K562 (cell line): ENCODE measurements at regions not wholly inside any gene's neighbourhood (a gene's known extent, or its start where the extent isn't known, plus 50 kb on each side); places are given as distances from the start of the nearest gene placed in this dataset.

Source experiments
- TF ChIP-seq, protein P1 (sequence below), 2 experiments: fragments of 450-650 bp in 1 of 2; sonication (generic) in 1 of 2; formaldehyde crosslinking in 1 of 2; IDR thresholded peaks; 2 replicates each; pipeline versions ENCODE4 v1.7.1 to v1.9.0; 2016 to 2022; ENCODE audit warnings: inconsistent platforms in 1 of 2, mild to moderate bottlenecking in 1 of 2, missing genetic modification reagents in 1 of 2
- TF ChIP-seq, protein P2 (sequence below), 2 experiments: IDR thresholded peaks; 2 replicates each; pipeline ENCODE4 v1.6.1; 2012; ENCODE audit warnings: improper control_type of control experiment in 2 of 2, low read depth in 2 of 2, low read length in 2 of 2, borderline replicate concordance in 1 of 2

DNA sequence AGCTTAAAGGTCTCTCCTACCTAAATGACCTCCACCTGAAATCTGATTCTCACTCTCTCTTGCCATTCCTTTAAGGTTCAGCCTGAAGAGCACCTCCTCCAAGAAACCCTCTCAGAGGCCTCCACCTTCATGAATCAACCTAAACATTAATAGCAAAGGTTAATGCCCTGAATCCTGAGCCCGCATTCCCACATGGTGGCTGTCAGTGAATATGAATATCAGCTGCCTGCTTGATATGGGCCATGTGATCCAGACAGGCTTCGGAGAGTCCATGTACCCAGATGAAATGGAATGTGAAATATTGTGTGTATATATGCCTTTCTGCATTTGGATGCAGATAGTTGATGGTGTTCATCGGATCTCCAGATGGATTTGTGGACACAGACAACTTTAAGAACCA lies 317.5 kb downstream of the TOX3 start (continued):
- TF ChIP-seq, protein P1, sequence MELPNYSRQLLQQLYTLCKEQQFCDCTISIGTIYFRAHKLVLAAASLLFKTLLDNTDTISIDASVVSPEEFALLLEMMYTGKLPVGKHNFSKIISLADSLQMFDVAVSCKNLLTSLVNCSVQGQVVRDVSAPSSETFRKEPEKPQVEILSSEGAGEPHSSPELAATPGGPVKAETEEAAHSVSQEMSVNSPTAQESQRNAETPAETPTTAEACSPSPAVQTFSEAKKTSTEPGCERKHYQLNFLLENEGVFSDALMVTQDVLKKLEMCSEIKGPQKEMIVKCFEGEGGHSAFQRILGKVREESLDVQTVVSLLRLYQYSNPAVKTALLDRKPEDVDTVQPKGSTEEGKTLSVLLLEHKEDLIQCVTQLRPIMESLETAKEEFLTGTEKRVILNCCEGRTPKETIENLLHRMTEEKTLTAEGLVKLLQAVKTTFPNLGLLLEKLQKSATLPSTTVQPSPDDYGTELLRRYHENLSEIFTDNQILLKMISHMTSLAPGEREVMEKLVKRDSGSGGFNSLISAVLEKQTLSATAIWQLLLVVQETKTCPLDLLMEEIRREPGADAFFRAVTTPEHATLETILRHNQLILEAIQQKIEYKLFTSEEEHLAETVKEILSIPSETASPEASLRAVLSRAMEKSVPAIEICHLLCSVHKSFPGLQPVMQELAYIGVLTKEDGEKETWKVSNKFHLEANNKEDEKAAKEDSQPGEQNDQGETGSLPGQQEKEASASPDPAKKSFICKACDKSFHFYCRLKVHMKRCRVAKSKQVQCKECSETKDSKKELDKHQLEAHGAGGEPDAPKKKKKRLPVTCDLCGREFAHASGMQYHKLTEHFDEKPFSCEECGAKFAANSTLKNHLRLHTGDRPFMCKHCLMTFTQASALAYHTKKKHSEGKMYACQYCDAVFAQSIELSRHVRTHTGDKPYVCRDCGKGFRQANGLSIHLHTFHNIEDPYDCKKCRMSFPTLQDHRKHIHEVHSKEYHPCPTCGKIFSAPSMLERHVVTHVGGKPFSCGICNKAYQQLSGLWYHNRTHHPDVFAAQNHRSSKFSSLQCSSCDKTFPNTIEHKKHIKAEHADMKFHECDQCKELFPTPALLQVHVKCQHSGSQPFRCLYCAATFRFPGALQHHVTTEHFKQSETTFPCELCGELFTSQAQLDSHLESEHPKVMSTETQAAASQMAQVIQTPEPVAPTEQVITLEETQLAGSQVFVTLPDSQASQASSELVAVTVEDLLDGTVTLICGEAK (IDR thresholded peaks at IDR 0.05) = no peak
- TF ChIP-seq, protein P1 (CRISPR knock-in tag; IDR thresholded peaks at IDR 0.05) = no peak
- TF ChIP-seq, protein P2, sequence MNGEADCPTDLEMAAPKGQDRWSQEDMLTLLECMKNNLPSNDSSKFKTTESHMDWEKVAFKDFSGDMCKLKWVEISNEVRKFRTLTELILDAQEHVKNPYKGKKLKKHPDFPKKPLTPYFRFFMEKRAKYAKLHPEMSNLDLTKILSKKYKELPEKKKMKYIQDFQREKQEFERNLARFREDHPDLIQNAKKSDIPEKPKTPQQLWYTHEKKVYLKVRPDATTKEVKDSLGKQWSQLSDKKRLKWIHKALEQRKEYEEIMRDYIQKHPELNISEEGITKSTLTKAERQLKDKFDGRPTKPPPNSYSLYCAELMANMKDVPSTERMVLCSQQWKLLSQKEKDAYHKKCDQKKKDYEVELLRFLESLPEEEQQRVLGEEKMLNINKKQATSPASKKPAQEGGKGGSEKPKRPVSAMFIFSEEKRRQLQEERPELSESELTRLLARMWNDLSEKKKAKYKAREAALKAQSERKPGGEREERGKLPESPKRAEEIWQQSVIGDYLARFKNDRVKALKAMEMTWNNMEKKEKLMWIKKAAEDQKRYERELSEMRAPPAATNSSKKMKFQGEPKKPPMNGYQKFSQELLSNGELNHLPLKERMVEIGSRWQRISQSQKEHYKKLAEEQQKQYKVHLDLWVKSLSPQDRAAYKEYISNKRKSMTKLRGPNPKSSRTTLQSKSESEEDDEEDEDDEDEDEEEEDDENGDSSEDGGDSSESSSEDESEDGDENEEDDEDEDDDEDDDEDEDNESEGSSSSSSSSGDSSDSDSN (IDR thresholded peaks at IDR 0.05; ENCODE audit: borderline replicate concordance in 1 of 2, low read depth in 2 of 2, low read length in 2 of 2) = no peak
- TF ChIP-seq, all 486 proteins: peak for 0
